Stimulated activated CD8-positive, alpha-beta memory T cell treated with anti-CD3 and anti-CD28 coated beads, Interleukin-2, amount 100 ng/mL, for 48 hours (primary cell): ENCODE measurements at regions not wholly inside any gene's neighbourhood (a gene's known extent, or its start where the extent isn't known, plus 50 kb on each side); places are given as distances from the start of the nearest gene placed in this dataset.

ENCODE experiments used
- DNase-seq, 2 donors: peaks; one replicate each; pipeline ENCODE4 v3.0.0-alpha.2; 2020; ENCODE audit warnings: low read depth in 2 of 2

DNA sequence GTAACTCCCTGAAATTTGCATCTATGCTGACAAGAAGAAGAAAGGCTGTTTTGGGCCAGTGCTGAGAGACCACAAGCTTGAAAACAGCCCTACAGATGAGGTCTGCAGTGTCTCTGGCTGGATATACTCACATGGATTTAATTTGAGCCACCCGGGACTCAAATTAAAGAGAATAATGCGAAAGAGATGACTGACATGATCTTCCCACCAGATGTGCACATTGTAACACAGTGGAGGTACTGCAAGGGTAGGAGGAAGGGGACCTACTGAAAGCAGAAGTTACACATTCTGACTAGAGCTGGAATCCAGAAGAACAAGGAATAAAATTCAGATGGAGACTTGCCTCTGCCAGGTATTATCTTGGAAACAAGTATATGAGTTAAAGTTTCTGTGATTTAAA, 728.3 kb upstream of the SGO1 start:
- no peak for DNase-seq

DNA sequence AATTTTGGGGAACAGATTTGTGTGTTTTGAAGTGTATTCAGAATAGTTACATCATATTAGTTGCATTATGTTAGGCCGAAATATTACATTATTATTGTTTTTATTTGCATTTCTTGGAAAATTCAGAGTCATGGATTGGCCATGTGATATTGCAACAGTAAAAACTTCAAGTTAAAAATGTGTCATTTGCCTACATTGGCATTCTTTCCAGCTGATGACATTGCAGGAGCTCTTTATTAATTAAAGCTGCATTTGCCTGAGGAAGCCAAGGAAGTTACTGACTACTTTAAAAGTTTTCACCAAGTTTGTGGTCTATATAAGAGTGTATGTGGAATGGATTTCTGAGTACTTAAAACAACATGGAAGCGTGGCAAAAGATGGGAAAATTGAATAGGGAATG, 726.4 kb upstream of the SGO1 start:
- DNase-seq = no peak

DNA sequence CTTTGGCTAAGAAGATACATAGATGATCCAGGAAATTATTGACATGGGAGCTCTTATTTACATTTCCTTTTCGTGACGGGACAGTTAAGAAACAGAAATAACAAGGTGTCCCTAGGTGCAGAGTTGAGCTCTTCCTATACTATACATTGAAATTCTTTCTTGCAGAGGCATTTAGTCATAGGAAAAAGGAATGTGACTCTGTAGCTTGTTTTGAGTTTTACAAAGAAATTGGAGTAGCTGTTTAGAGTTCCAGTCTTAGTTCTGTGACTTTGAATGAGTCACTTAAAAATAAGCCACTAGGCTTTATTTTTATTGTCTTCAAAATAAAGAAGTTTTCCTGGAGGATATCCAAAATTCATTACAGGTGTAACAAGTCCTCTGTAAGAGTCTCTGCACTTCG, 723.5 kb upstream of the SGO1 start:
- DNase-seq = no peak

DNA sequence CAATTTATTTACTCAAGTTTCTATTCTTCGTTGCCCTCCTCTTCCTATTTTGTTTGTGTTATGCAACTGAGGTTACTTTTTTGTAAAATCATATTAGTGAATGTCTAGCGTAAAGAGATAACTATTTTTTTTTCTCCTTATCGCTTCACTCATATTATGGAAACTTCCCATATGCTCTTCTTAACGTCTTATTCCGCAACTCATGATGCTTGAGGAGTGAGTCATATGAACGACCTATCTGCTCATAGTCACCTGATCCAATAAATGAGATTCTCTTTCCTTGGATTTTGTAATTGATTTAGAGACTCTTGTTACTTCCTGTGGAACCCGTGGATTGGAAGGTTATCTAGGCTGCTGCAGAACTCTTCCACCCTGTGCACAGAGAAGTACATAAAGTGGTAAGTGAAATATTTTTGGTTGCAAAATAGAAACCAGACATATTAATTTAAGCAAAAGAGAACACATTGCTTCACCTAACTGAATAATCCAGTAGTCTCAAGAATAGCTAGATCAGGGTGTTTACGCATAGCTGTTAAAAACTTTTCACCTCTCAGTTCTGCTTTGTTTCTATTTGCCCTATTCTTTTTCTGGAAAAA, 719.3 kb upstream of the SGO1 start:
- no peak for DNase-seq

DNA sequence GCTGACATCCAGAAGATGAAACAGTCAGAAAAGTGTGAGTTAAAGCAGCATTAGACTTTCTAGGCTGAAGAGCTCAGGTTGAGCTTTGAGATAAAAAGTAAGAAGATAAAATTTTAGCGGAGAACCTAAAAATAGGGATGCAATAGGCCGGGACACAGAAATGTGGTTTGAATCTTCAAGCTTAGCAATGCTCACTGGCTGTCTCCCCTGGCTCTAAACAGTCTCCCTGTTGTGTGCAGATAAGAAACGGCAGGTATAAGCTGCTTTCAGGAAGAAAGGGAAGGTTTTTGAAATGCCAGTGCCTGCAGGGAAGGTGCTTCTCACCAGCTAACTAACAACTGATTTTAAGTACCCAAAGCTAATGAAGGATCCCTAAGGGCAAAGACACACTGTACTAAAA, 718.7 kb upstream of the SGO1 start:
- DNase-seq = no peak

DNA sequence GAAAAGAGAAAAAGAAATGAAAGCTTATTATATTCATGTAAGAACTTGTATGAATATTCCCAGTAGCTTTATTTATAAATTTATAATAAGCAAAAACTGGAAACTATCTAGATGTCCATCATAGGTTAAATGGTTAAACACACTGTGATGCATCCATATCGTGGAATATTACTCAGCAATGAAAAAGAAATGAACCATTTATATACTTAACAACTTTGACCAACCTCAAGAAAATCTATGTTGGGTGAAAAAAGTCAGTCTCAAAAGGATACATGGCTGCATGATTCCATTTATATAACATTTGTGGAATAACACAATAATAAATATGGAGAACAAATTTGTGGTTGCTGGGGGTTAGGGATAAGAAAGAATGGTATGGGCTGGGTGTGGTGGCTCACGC, 713.0 kb upstream of the SGO1 start:
- DNase-seq = no peak

DNA sequence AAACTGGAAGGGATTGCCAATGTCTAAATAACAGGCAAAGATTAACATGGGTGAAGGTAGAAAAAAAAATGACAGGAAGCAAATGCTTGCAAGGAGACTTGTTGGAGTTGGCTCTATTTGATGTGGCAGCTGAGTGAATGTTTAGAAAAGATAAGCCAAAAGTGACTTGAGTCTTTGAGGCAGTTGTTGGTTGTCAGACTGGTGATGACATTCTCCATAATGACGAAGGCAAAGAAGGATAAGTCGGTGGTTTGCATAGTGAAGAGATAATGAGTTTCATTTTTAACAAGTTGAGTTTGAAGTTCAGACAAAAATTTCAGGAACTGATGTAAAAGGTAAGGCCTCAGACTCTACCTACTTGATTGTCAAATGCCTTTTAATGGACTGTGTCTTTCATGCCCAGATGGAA, 704.1 kb upstream of the SGO1 start:
- no peak for DNase-seq

DNA sequence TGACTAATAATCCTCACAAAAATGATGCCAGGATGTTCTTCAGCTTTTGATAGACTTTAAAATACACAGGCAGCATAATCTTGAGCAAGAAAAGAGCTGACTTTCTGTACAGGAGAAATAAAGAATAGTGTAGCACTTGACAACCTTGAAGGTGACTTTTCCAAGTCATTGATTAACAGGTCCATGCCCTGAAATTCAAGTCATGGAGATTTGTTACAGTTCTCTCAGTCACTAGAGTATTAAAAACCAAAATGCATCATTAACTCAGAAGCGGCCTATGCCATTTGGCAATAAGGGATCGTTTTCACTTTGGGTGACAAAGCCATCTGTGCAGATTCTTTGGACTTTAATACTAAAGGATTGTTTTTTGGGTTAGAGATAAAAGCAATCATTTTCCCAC, 692.7 kb upstream of the SGO1 start:
- DNase-seq = no peak

DNA sequence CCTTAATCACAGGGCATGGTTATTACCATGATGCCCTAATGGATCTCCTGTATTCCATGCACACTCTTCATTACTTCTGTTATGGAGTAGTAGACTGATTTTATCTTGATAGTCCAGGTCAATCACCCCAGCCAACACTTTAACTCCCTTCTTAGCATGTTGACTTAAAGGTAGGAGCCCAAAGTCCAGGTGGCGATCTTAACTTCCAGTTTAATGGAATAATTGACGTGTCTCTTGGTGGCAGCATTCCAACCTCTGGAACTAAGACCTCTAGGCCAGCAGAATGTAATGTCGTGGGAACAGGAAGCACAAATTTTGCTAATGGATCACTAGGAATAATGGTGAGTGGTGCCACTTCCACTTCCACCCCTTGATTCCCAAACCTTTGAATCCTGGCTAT, 687.2 kb upstream of the SGO1 start:
- no peak for DNase-seq

DNA sequence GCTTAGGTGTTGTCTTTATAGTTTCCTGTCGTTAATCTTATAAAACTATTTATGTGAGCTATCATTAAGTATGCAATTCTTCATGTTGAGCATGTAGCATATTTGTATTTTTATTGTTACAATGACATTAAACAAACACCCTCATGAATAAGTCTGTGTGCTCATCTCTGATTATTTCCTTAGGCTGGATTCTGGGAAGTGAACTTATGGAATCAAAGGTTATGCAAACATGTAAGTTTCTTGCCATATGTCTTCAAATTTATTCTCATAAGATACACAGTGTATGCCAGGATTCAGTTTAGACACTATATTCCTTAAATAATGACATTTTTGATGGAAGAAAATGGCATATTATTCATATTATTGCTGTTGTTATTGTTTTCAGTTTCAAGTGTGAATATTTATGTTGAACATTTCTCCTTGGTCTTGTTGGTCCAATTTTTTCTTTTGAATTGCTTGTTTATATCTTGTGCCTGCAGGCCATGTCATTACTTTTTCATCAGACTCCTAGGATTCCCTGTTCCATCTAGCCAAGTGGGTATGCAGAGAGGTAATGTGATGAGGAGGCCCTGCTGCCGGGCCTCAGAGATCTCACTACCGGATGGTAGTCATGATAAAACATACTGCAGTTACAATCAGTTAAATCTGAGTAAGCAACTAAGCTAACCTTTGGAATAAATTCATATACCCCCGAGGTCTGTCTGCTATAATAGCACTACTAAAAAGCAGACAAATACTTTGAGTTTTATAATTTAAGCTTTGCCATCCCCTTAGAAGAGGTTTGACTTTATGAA, 684.3 kb upstream of the SGO1 start:
- DNase-seq = no peak

DNA sequence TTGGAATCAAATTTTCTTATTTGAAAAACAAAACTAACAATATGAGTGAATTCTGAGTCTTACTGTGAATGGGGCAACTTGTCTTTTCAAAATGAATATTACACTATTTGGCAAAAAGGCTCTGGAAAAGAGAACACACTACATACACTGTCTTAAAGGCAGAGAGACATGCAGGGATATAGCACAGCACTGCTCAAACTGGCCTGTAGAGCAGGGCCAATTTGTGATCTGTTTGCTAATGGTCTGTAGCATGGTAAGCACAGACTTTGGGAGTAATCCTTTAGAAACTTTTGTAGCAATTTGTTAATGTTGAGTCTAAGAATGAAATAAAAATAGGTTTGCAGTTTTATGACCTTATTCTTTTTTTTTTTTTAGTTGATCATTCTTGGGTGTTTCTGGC, 679.8 kb upstream of the SGO1 start:
- DNase-seq = no peak

DNA sequence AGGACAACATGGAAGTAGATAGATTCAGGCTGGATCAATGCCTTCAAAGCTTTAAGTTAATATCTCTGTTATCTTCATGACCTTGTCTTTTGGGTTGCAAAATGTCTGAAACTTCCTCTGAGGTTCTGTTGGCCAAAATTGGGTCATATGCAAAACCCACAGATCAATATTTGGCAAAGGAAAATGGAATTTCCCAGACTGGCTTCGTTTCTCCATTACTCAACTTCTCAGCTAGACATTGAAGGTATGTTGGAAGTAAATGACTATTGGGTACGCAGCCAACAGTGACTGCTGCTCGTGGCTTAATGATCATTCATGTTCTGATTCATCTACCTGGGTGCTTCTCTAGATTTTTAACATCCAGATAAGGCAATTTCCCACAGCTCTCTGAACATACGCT, 675.4 kb upstream of the SGO1 start:
- no peak for DNase-seq

DNA sequence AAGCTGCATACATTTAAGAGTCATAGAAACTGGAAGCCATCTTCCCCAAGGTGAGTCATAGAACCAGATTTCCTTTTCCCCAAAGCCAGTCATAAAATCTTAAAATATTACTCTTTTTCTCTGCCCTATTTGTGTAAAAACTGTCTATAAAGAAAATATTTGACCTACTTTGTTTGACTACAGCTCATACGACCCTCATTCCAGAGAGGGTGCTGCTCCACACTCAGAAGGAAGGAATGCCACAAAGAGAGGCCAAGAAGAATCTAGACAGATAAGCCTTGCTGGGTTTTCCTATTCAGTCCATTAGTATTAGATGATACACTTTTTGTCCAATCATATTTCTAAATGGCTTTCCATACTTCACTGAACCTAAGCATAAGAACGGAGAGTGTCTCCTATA, 671.6 kb upstream of the SGO1 start:
- DNase-seq = no peak

DNA sequence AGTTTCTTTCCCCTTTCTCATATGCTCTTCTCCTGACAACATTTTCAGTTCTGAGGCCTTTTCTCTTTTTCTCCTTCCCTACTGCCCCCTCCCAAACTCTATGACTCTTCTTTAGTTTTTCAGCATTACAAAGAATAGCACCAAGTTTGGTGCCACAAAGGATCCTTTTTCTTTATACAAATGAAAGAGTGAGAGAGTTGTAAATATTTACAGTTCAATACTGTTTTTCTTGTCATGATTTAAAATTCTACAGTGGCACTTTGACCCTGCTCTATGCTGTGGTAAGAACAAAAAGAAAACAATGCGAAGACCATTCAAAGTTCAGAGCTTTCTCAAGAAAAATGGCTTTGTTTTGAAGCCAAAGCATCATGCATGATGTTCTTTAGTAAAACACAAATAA, 667.9 kb upstream of the SGO1 start:
- DNase-seq = no peak

DNA sequence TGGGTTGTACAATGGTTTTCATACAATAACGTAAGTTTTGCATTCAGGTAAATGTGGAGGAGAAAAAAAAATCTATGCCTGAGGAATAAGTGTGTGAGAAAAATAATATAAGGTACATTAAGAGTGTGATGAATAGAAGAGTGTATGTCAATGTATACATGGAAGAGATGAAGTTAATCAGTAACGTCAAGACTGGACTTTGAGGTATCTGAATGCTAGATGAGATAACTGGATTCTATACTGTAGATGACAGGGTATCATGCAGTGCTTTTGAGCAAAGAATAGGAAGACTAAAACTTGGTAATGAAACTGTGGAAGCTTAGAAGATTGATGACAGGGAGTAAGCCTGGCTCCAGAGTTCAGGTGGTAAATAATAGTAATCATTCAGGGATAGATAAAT, 666.7 kb upstream of the SGO1 start:
- DNase-seq = no peak

DNA sequence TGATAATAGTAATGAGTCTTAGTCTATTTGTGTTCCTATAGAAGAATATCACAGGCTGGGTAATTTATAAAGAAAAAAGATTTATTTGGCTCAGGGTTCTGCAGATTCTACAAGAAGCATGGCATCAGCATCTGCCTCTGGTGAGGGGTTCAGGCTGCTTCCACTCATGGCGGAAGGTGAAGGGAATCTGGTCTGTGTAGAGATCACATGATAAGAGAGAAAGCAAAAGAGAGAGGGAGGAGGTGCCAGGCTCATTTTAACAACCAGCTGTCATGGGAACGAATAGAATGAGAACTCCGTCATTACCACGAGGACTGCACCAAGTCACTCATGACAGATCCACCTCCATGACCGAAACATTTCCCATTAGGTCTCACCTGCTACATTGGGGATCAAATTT, 664.0 kb upstream of the SGO1 start:
- DNase-seq = no peak

DNA sequence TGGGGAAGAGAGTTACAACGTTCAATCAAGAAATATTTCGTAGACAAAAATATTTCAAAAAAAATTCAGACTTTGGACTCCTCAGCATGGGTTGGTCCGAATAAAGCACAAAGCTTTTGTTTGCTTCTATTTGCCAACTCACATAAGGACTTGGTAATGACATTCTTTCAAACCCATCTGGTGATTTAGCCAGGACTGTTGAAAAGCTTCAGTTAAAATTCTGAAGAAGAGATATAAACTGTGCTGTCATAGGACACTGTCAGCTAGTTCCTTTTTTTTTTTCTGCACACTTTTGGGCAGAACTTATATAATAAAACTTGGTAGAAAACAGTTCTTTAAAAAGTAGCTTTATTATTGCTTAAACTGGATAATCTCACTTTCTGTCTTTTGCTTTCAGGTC, 660.8 kb upstream of the SGO1 start:
- no peak for DNase-seq

DNA sequence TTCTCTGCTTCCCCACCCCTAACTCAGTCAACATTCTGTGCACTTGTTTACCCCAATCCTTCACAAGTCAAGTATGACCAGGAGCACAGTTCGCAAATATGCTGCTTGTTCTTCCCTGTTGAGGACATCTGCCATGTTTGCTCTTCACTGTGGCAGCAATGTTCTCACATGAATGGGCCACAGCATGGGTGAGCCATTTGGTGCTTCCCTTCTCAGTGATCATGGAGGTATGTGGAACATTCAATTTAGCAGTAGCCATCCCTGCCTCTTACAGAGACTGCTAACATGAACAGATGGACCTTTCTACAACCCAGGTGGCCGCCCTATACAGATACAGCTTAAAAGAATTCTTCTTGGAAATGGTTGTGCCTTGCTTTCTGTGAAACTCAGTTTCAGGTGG, 660.1 kb upstream of the SGO1 start:
- DNase-seq = no peak

DNA sequence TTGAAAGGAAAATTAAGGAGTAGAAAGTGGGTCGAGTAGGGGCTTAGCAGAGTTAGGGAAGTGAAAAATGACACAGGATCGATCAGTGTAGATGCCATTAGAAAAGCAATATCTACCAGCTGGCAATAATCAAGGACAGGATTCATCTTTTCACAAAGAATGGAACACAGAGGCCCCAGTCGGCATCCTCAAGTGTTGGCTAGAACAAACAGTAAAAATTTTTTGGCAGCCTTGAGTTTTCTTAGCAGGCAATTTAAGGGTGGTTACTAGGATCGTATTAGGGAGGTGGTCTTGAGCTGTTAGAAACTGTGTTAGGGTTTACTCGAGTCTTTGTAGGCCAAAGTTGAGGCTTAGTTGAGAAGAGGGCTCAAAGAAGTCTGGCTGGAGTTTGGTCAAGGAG, 658.8 kb upstream of the SGO1 start:
- DNase-seq = no peak

DNA sequence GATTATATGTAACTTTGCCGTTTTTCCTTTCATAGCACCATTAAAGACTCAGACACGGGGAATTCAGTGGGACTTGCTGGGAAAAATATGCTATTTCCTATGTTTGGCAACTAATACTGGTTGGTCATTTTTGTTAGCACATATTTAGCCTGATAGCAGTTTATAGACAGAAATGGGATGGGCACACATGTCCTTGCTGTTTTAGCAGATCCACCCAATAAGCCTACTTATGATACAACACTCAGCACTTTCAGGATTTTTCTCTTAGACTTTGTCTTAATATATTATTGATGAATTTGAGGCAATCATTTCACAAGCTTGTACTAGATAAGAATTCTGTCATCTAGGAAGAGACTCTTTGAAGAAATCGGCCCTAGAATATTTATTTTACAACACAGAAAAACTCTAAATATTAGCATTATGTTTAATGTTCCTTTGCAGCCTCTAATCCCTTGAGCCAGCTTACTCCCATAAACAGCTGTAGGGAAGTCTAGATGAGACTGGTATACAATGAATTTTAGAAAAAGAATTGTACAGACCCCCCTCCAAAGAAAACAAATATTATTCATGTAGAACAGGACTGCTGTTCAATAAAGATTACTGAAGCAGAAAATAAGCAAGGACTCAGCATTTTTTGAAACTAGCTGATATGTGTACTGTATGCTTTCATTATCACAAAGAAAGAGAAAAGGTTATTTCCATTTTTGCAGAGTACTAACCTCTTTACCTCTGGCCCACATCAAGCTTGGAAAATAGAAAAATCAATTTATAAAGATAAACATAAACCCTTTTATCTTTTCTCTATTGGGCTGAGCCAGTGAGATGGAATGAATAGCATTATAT, 656.8 kb upstream of the SGO1 start:
- DNase-seq = no peak

DNA sequence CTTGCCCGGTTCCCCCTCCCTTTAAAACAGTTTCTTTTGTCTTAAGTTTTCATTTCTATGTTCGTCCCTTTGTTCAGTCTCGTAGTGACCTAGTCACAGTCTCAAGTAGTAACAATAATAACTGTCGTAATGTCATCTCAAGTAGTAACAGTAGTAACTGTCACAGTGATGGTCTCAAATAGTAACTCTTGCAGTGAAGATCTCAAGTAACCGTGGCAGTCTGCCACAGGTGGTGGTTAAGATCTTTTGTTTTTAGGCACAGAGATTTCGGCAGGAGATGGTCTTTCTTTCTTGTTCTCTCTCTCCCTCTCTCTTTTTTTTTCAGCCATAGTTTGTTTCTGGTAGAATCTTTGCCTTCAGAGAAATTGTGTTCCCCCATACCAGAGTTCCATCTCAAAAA, 656.0 kb upstream of the SGO1 start:
- no peak for DNase-seq

DNA sequence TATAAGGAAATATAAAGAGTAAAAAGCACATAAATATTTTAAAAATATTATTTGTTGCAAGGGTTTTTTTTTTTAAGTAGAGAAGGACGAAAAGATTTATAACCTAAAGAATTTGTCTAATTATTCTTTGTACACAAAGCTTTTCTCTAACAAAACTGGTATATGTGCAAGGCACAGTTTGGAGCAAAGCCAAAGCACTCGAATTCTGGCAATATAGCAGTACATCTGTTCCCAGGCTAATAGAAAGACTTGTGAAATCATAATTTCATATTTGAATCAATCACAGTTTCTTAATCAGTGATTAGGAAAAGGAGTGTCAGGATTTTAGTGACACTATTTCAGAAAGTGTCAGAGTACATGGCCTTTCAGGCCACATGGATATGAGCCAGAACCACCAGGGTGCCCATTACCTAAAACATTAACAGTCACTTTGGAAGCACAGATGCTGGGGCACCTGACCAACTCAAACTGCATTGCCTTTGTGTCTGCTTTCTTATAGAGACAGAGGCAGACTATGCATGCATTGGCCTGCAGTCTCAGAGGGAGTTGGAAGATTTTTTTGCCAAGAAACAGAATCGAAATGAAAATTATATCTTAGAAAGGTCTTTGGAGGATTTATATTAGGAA, 651.8 kb upstream of the SGO1 start:
- DNase-seq = no peak

DNA sequence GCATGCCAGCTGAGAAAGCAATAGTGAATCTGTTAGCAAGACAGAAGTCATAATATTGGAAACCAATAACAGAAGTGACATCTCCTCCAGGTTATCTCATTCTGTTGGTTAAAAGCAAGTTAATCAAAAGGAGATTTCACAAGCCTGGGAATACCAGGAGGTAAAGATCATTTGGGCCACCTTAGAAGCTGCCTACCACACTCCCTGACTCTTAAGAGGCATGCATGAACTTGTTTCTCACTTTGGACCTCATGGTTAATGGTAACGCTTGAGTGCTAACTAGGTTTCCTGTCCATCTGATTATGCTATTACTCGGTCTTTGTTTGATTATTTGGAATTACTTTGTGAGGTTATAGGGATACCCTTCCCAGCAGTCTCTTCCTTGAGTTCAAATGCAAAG, 650.8 kb upstream of the SGO1 start:
- DNase-seq = no peak
